Fibroblast of lung (primary cell): ENCODE measurements at regions not wholly inside any gene's neighbourhood (a gene's known extent, or its start where the extent isn't known, plus 50 kb on each side); places are given as distances from the start of the nearest gene placed in this dataset.

Experiments
- DNase-seq, 2 donors: peaks; one replicate each; pipeline versions ENCODE4 v3.0.0 to v3.0.0-alpha.2; 2010; ENCODE audit warnings: low read depth in 2 of 2
- H2AFZ ChIP-seq: 2 replicates; pipeline ENCODE4 v1.5.1; 2012; ENCODE audit warnings: low read length, control low read depth, inconsistent platforms
- H3K27ac ChIP-seq: 2 replicates; pipeline ENCODE4 v1.5.1; 2011; ENCODE audit warnings: low read length, control low read depth; ENCODE audit not compliant: insufficient read depth
- H3K27me3 ChIP-seq: 2 replicates; pipeline ENCODE4 v1.5.1; 2011; ENCODE audit warnings: mild to moderate bottlenecking, low read length; ENCODE audit not compliant: control insufficient read depth, insufficient read depth
- H3K36me3 ChIP-seq: 2 replicates; pipeline ENCODE4 v1.5.1; 2011; ENCODE audit warnings: low read length; ENCODE audit not compliant: control insufficient read depth, insufficient read depth
- H3K4me1 ChIP-seq: 2 replicates; pipeline ENCODE4 v1.5.1; 2011; ENCODE audit warnings: low read length; ENCODE audit not compliant: control insufficient read depth, insufficient read depth; ENCODE audit errors: extremely low read depth
- H3K4me2 ChIP-seq: 2 replicates; pipeline ENCODE4 v1.5.1; 2011; ENCODE audit warnings: low read length, control low read depth; ENCODE audit not compliant: insufficient read depth; ENCODE audit errors: extremely low read depth
- H3K4me3 ChIP-seq, 4 experiments: fragments of 200-600 bp in 1 of 4; sonication (generic) in 1 of 4; replicated peaks in 1 of 4; 2 replicates each; pipeline ENCODE4 v1.5.1; 2011 to 2016; ENCODE audit warnings: low read length in 4 of 4, low read depth in 3 of 4, mild to moderate bottlenecking in 3 of 4, control low read depth in 2 of 4, inconsistent platforms in 1 of 4, mixed read lengths in 1 of 4; ENCODE audit not compliant: insufficient read depth in 1 of 4; ENCODE audit errors: control extremely low read depth in 1 of 4
- H3K79me2 ChIP-seq: 2 replicates; pipeline ENCODE4 v1.5.1; 2012; ENCODE audit warnings: mild to moderate bottlenecking, low read length, inconsistent platforms; ENCODE audit not compliant: control insufficient read depth, insufficient read depth
- H3K9ac ChIP-seq: 2 replicates; pipeline ENCODE4 v1.5.1; 2011; ENCODE audit warnings: mild to moderate bottlenecking, low read length, control low read depth; ENCODE audit not compliant: insufficient read depth
- H3K9me3 ChIP-seq: 2 replicates; pipeline ENCODE4 v1.5.1; 2012; ENCODE audit warnings: low read depth, low read length; ENCODE audit not compliant: control insufficient read depth, insufficient read depth
- H4K20me1 ChIP-seq: 2 replicates; pipeline ENCODE4 v1.5.1; 2011; ENCODE audit warnings: low read length; ENCODE audit not compliant: control insufficient read depth, insufficient read depth; ENCODE audit errors: extremely low read depth
- CTCF ChIP-seq, 2 donors: IDR thresholded peaks in 1 of 2; conservative IDR thresholded peaks in 1 of 2; 1 replicate in 1 of 2; 2 replicates in 1 of 2; pipeline ENCODE4 v1.5.1; 2011 to 2012; ENCODE audit warnings: low read length in 2 of 2, control low read depth in 1 of 2, inconsistent platforms in 1 of 2, low read depth in 1 of 2, mild to moderate bottlenecking in 1 of 2
- EZH2 ChIP-seq: IDR thresholded peaks from 2 replicates; pipeline ENCODE4 v1.5.1; 2012; ENCODE audit warnings: low read length, control low read depth, mild to moderate bottlenecking; ENCODE audit errors: missing control alignments

GRCh38 chr22:49021131-49021925 is 806.3 kb downstream of the BRD1 start:
- Histone ChIP-seq H3K4me3 (no peak overlapping the region), H3K79me2 (no peaks in the 10 kb centered on the region), H3K27ac (no peak overlapping the region), H3K36me3 (no peaks in the 10 kb centered on the region), H3K9me3 (no peaks in the 10 kb centered on the region), H3K4me1 (no peaks in the 10 kb centered on the region), H3K9ac (no peak overlapping the region), H4K20me1 (no peaks in the 10 kb centered on the region), H2AFZ (no peak overlapping the region), H3K4me2 (no peak overlapping the region), H3K27me3 (no peaks in the 10 kb centered on the region)
- no peak for TF ChIP-seq CTCF (conservative IDR thresholded peaks at IDR 0.05 in 1 of 2, IDR thresholded peaks at IDR 0.05 in 1 of 2; ENCODE audit: low read depth in 1 of 2, low read length in 2 of 2)
- DNase-seq: no peak

- Histone ChIP-seq H3K4me3 (no peak overlapping the region), H3K4me1 (no peaks in the 10 kb centered on the region), H3K9me3 (no peaks in the 10 kb centered on the region), H3K9ac (no peak overlapping the region), H4K20me1 (no peaks in the 10 kb centered on the region), H3K27ac (no peak overlapping the region), H3K27me3 (no peaks in the 10 kb centered on the region), H3K4me2 (no peak overlapping the region), H3K79me2 (no peaks in the 10 kb centered on the region), H2AFZ (no peak overlapping the region), H3K36me3 (no peaks in the 10 kb centered on the region)
- no peak for TF ChIP-seq EZH2
- no peak for TF ChIP-seq CTCF (conservative IDR thresholded peaks at IDR 0.05 in 1 of 2, IDR thresholded peaks at IDR 0.05 in 1 of 2; ENCODE audit: low read depth in 1 of 2, low read length in 2 of 2)
- no peak for DNase-seq
These were observed 807.6 kb downstream of the BRD1 start for GRCh38 chr22:49019737-49020713.

- Histone ChIP-seq H2AFZ (no peak overlapping the region), H3K4me3 (no peak overlapping the region), H3K79me2 (no peaks in the 10 kb centered on the region), H3K27me3 (no peaks in the 10 kb centered on the region), H3K4me1 (no peaks in the 10 kb centered on the region), H4K20me1 (no peaks in the 10 kb centered on the region), H3K36me3 (no peaks in the 10 kb centered on the region), H3K4me2 (no peak overlapping the region), H3K9ac (no peak overlapping the region), H3K27ac (no peak overlapping the region), H3K9me3 (no peaks in the 10 kb centered on the region)
- no peak for TF ChIP-seq CTCF (conservative IDR thresholded peaks at IDR 0.05 in 1 of 2, IDR thresholded peaks at IDR 0.05 in 1 of 2; ENCODE audit: low read depth in 1 of 2, low read length in 2 of 2)
- no peak for TF ChIP-seq EZH2
- DNase-seq: no peak
These were observed 809.1 kb downstream of the BRD1 start for GRCh38 chr22:49018601-49019000.
